GM12878 (cell line): ENCODE measurements at regions not wholly inside any gene's neighbourhood (a gene's known extent, or its start where the extent isn't known, plus 50 kb on each side); places are given as distances from the start of the nearest gene placed in this dataset.

Experiments
- ATAC-seq: fragments of 200-7000 bp; cut with Tn5 transposase; 3 replicates; pipeline ENCODE4 v1.9.1; 2020; ENCODE audit warnings: mild to moderate bottlenecking, moderate library complexity
- BruUV-seq: library from RNA; stranded (reverse); fragments of 400-500 nt; replicated peaks from 2 replicates; lab custom pipeline; 2021; lab: Mats Ljungman, UMichigan
- CTCF ChIA-PET: fragments of 300-600 bp; sonication (Branson Sonifier 250); formaldehyde crosslinking; extraction: SDS; loops from one replicate; lab custom pipeline; 2021; ENCODE audit warnings: inconsistent platforms; lab: Yijun Ruan, JAX
- POLR2A ChIA-PET: fragments of 350-600 bp; formaldehyde crosslinking; extraction: SDS; loops from one replicate; lab custom pipeline; 2021; ENCODE audit warnings: inconsistent platforms; lab: Charles Lee
- RAD21 ChIA-PET: fragments of 300-600 bp; sonication (Branson Sonifier 250); formaldehyde crosslinking; loops from one replicate; lab custom pipeline; 2023; ENCODE audit warnings: antibody characterized with exemption; ENCODE audit not compliant: unreplicated experiment; lab: Charles Lee
- SMC1A ChIA-PET: fragments of 300-600 bp; sonication (Branson Sonifier 250); formaldehyde crosslinking; loops from one replicate; lab custom pipeline; 2023; ENCODE audit not compliant: unreplicated experiment, uncharacterized antibody; lab: Charles Lee
- DNase-seq: peaks from one replicate; pipeline ENCODE4 v3.0.0-alpha.2; 2011; ENCODE audit warnings: low read depth, low spot score
- FAIRE-seq: peaks from 3 replicates; lab custom pipeline; 2011; peaks lifted over from hg19 to GRCh38; lab: Jason Lieb, UNC
- H2AFZ ChIP-seq: 2 replicates; pipeline ENCODE4 v1.6.0; 2011; ENCODE audit warnings: low read depth, low read length, control low read depth; ENCODE audit not compliant: control insufficient read depth
- H3K27ac ChIP-seq: 2 replicates; pipeline ENCODE4 v1.5.1; 2011; ENCODE audit warnings: control low read depth; ENCODE audit not compliant: control insufficient read depth, insufficient read depth
- H3K27me3 ChIP-seq, 2 experiments: replicated peaks in 1 of 2; 2 replicates each; pipeline versions ENCODE4 v1.6.0 to v1.6.1; 2011; ENCODE audit warnings: low read length in 1 of 2; ENCODE audit not compliant: control insufficient read depth in 2 of 2, insufficient read depth in 2 of 2
- H3K36me3 ChIP-seq, 2 experiments: 2 replicates each; pipeline ENCODE4 v1.5.1; 2011; ENCODE audit warnings: low read length in 1 of 2; ENCODE audit not compliant: control insufficient read depth in 2 of 2, insufficient read depth in 2 of 2
- H3K4me1 ChIP-seq: 2 replicates; pipeline ENCODE4 v1.6.1; 2011; ENCODE audit warnings: mild to moderate bottlenecking, low read length, moderate library complexity, mixed read lengths; ENCODE audit not compliant: control insufficient read depth, insufficient read depth
- H3K4me2 ChIP-seq: 2 replicates; pipeline ENCODE4 v1.6.0; 2011; ENCODE audit warnings: control low read depth; ENCODE audit not compliant: control insufficient read depth, insufficient read depth
- H3K4me3 ChIP-seq: fragments of 200-600 bp; sonication (generic); 2 replicates; pipeline ENCODE4 v1.5.1; 2016
- H3K79me2 ChIP-seq: 2 replicates; pipeline ENCODE4 v1.6.0; 2011; ENCODE audit warnings: low read length; ENCODE audit not compliant: control insufficient read depth, insufficient read depth
- H3K9ac ChIP-seq: 2 replicates; pipeline ENCODE4 v1.8.0; 2011; ENCODE audit warnings: low read length, control low read depth, mixed read lengths; ENCODE audit not compliant: control insufficient read depth, insufficient read depth
- H3K9me3 ChIP-seq: replicated peaks from 3 replicates; pipeline ENCODE4 v1.5.1; 2011; ENCODE audit warnings: mild to moderate bottlenecking, low read length; ENCODE audit not compliant: control insufficient read depth, insufficient read depth
- H4K20me1 ChIP-seq: 2 replicates; pipeline ENCODE4 v1.6.0; 2011; ENCODE audit not compliant: control insufficient read depth, insufficient read depth
- CBX5 ChIP-seq: sonication (generic); IDR thresholded peaks from 2 replicates; pipeline ENCODE4 v1.6.1; 2016; ENCODE audit warnings: low read depth, moderate library complexity, mild to moderate bottlenecking, inconsistent platforms
- CEBPB ChIP-seq, 2 experiments: fragments of 150-350 bp in 1 of 2; IDR thresholded peaks; 2 replicates each; pipeline ENCODE4 v1.6.1; 2012 to 2014; ENCODE audit warnings: low read depth in 2 of 2, low read length in 2 of 2, borderline replicate concordance in 1 of 2, inconsistent platforms in 1 of 2
- FOXK2 ChIP-seq: fragments of 450-650 bp; IDR thresholded peaks from 2 replicates; pipeline ENCODE4 v1.6.1; 2017; ENCODE audit warnings: mild to moderate bottlenecking, moderate library complexity
- HSF1 ChIP-seq: fragments of 150-350 bp; IDR thresholded peaks from 2 replicates; pipeline ENCODE4 v1.6.1; 2014; ENCODE audit warnings: mild to moderate bottlenecking, low read depth, low read length
- MAX ChIP-seq: IDR thresholded peaks from 2 replicates; pipeline ENCODE4 v1.6.1; 2012; ENCODE audit warnings: low read depth, low read length, improper control_type of control experiment
- MTA3 ChIP-seq: IDR thresholded peaks from 2 replicates; pipeline ENCODE4 v1.6.1; 2012; ENCODE audit warnings: low read length, inconsistent platforms, borderline replicate concordance
- PAX5 ChIP-seq: IDR thresholded peaks from 2 replicates; pipeline ENCODE4 v1.6.1; 2011; ENCODE audit warnings: low read depth, low read length, borderline replicate concordance
- TAF1 ChIP-seq: IDR thresholded peaks from 2 replicates; pipeline ENCODE4 v1.6.1; 2011; ENCODE audit warnings: mild to moderate bottlenecking, low read depth, low read length, borderline replicate concordance
- ZSCAN29 ChIP-seq: fragments of 450-650 bp; IDR thresholded peaks from 2 replicates; pipeline ENCODE4 v1.6.1; 2017; ENCODE audit warnings: mild to moderate bottlenecking, moderate library complexity
- WGBS: methylation state at CpG from one replicate; pipeline ENCODE4 v1.1.6; 2016; ENCODE audit warnings: low lambda C conversion rate; ENCODE audit not compliant: insufficient replicate concordance, insufficient coverage; ENCODE audit errors: missing lambda C conversion rate; 5-methylcytosine and 5-hydroxymethylcytosine counted together
- in situ Hi-C: fragments of 300-500 bp; cut with MboI; formaldehyde crosslinking; loops from 9 replicates; pipeline ENCODE4 v1.14.3; 2018; ENCODE audit warnings: mixed read lengths
- intact Hi-C: fragments of 100-400 bp; cut with micrococcal nuclease; formaldehyde crosslinking; loops from one replicate; pipeline ENCODE4 v1.14.2; 2022; ENCODE audit not compliant: unreplicated experiment

- no peak for TF ChIP-seq MAX
- no peak for TF ChIP-seq HSF1
- TF ChIP-seq MTA3 = no peak
- no peak for TF ChIP-seq FOXK2
- no peak for TF ChIP-seq PAX5
Measured at GRCh38 chrX:147736045-147736444, 175.7 kb upstream of the FMR1 start (continued).

- ChIA-PET POLR2A (no interaction called here), CTCF (interaction anchor here (2.1 kb wide), 1 partner anchor 10 kb away, joined by 6 read pairs; no protein-coding TSS in a partner anchor), RAD21 (no interaction called here), SMC1A (no interaction called here)
- no peaks in the 10 kb centered on the region for H3K4me1 ChIP-seq
- no peak overlapping the region for H2AFZ ChIP-seq
- intact Hi-C loops (no loop called here), in situ Hi-C loops (no loop called here)
- H3K4me2 ChIP-seq = no peak overlapping the region
- H3K27ac ChIP-seq = no peak overlapping the region
- BruUV-seq = no TSS peak
- no peaks in the 10 kb centered on the region for H3K9me3 ChIP-seq
- no peaks in the 10 kb centered on the region for H3K36me3 ChIP-seq
- TF ChIP-seq CEBPB (IDR thresholded peaks at IDR 0.05; ENCODE audit: borderline replicate concordance in 1 of 2, low read depth in 2 of 2, low read length in 2 of 2) = no peak
- TF ChIP-seq CBX5 = no peak
- TF ChIP-seq ZSCAN29 = no peak
- TF ChIP-seq TAF1 = no peak
- no peak for FAIRE-seq
- DNase-seq = no peak
- WGBS = 30% methylated on average over 3 of the region's 3 CpGs
- H3K9ac ChIP-seq = no peak overlapping the region
- ATAC-seq = no peak
- no peaks in the 10 kb centered on the region for H3K79me2 ChIP-seq
- no peak overlapping the region for H3K4me3 ChIP-seq
- H4K20me1 ChIP-seq = no peaks in the 10 kb centered on the region
- no peaks in the 10 kb centered on the region for H3K27me3 ChIP-seq
Measured at GRCh38 chrX:147737690-147738089, 174.0 kb upstream of the FMR1 start.
